Heart left ventricle (tissue), 16 donors: ENCODE measurements at regions not wholly inside any gene's neighbourhood (a gene's known extent, or its start where the extent isn't known, plus 50 kb on each side); places are given as distances from the start of the nearest gene placed in this dataset.
"Not testable (repeated sequence)": the region's sequence is repeated elsewhere in the genome, so short reads cannot be mapped to it uniquely, and the experiment has no call there.

Experiments used
- ATAC-seq, 4 donors: fragments of 200-7000 bp; cut with Tn5 transposase; one replicate each; pipeline ENCODE4 v1.9.1; 2020 to 2022; ENCODE audit warnings: moderate library complexity in 4 of 4, mild to moderate bottlenecking in 3 of 4, moderate number of reproducible peaks in 1 of 4
- DNase-seq, 5 donors: peaks; one replicate each; pipeline ENCODE4 v3.0.0-alpha.2; 2020
- H3K27ac ChIP-seq, 12 donors: fragments of 200-600 bp; sonication (generic) in 4 of 12; one replicate each; pipeline versions ENCODE4 v1.5.0 to v1.8.0; 2016 to 2022; ENCODE audit warnings: mild to moderate bottlenecking in 2 of 12
- H3K27me3 ChIP-seq, 9 donors: fragments of 200-600 bp; sonication (generic) in 2 of 9; one replicate each; pipeline versions ENCODE4 v1.5.1 to v1.8.0; 2016 to 2022; ENCODE audit warnings: mild to moderate bottlenecking in 3 of 9
- H3K36me3 ChIP-seq, 9 donors: fragments of 200-600 bp; sonication (generic) in 2 of 9; one replicate each; pipeline versions ENCODE4 v1.5.0 to v1.8.0; 2018 to 2022; ENCODE audit warnings: mild to moderate bottlenecking in 2 of 9
- H3K4me1 ChIP-seq, 12 donors: fragments of 200-600 bp; sonication (generic) in 4 of 12; one replicate each; pipeline versions ENCODE4 v1.5.0 to v1.8.0; 2016 to 2022; ENCODE audit warnings: mild to moderate bottlenecking in 3 of 12
- H3K4me3 ChIP-seq, 12 donors: fragments of 200-600 bp; sonication (generic) in 4 of 12; one replicate each; pipeline versions ENCODE4 v1.5.0 to v1.8.0; 2017 to 2022; ENCODE audit warnings: mild to moderate bottlenecking in 9 of 12, moderate library complexity in 4 of 12
- H3K9me3 ChIP-seq, 12 donors: fragments of 200-600 bp; sonication (generic) in 4 of 12; one replicate each; pipeline versions ENCODE4 v1.5.0 to v1.8.0; 2016 to 2022; ENCODE audit warnings: mild to moderate bottlenecking in 1 of 12
- POLR2A ChIP-seq, 2 donors: fragments of 450-650 bp; IDR thresholded peaks; one replicate each; pipeline ENCODE4 v1.6.1; 2017; ENCODE audit warnings: antibody characterized with exemption in 2 of 2, mild to moderate bottlenecking in 2 of 2, moderate library complexity in 2 of 2
- WGBS, 4 donors: extraction: QIAGEN DNeasy Blood & Tissue Kit in 2 of 4; methylation state at CpG; one replicate each; pipeline versions ENCODE4 v1.1.5 to v1.1.7; 2013 to 2018; 5-methylcytosine and 5-hydroxymethylcytosine counted together
- intact Hi-C, 10 donors: fragments of 100-400 bp; cut with DNase I; formaldehyde crosslinking; loops; one replicate each; pipeline versions ENCODE4 v1.11.1 to v1.14.2; 2022
- TF ChIP-seq, protein P1 (sequence below), 12 donors: fragments of 200-600 bp; sonication (generic) in 4 of 12; IDR thresholded peaks; one replicate each; pipeline versions ENCODE4 v1.5.0 to v1.8.0; 2018 to 2022; ENCODE audit warnings: antibody characterized with exemption in 12 of 12, mild to moderate bottlenecking in 5 of 12
- donor health status: ischemic (EF 13 %, LVEDD 7.1; RV severe dilation, severe dysfunction).
- donor health status: healthy with polysubstance abuse.
- donor health status: DM: no; HTN: yes; CAD: no.
- donor health status: DM: no; HTN: no; CAD: no.
- donor health status: ischemic (EF 25% LVEDD 6.9; RV normal size, moderate dysfunction).
- donor health status: ischemic (EF 25% LVEDD 5.7; RV mildly dilated, moderate dysfunction).
- donor health status: healthy.
- donor health status: DM: yes; HTN: yes; CAD: no.
- donor health status: ischemic (EF 35%, LVEDD 5.7; RV mildly dilated, moderate dysfunction).
- donor health status: nonischemic (EF 11% LVEDD 7.7; RV severe dilation, severe dysfunction).
- donor health status: DM: yes; HTN: yes; CAD: no.
- donor health status: PGD.
- donor health status: ischemic (EF 29% LVEDD 5.4; RV normal size, mild dysfunction).
- donor health status: nonischemic (EF 23%, LVEDD 6.1; RV moderate dilation, normal function).

DNA sequence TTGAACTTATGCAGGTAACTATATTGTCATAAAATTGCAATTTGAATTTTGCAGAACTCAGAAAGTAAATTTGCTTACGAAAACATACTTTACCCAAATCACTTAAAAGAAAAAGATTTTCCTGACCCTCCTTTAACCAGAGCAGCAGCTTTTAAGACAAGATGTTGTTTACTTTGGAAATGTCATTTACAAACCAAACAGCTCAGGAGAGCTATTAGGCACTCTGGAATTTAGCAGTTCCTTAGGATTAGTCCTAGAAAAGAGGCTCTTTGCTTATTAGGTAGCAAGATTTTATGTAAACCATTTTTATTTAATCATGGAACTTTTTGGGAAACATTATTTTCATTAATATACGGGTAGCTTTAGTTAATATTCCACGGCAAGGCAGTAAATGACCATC lies 765.7 kb upstream of the POU3F4 start:
- no peak for TF ChIP-seq POLR2A (IDR thresholded peaks at IDR 0.05)
- TF ChIP-seq, protein P1, sequence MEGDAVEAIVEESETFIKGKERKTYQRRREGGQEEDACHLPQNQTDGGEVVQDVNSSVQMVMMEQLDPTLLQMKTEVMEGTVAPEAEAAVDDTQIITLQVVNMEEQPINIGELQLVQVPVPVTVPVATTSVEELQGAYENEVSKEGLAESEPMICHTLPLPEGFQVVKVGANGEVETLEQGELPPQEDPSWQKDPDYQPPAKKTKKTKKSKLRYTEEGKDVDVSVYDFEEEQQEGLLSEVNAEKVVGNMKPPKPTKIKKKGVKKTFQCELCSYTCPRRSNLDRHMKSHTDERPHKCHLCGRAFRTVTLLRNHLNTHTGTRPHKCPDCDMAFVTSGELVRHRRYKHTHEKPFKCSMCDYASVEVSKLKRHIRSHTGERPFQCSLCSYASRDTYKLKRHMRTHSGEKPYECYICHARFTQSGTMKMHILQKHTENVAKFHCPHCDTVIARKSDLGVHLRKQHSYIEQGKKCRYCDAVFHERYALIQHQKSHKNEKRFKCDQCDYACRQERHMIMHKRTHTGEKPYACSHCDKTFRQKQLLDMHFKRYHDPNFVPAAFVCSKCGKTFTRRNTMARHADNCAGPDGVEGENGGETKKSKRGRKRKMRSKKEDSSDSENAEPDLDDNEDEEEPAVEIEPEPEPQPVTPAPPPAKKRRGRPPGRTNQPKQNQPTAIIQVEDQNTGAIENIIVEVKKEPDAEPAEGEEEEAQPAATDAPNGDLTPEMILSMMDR (IDR thresholded peaks at IDR 0.05) = no peak
- no peak for DNase-seq
- intact Hi-C loops = no loop called here
- 43 to 70% (median 53%) methylated on average over 3 of the region's 3 CpGs for WGBS, 4 donors
- no peak for ATAC-seq
- H3K27me3 ChIP-seq = no peaks in the 10 kb centered on the region
- H3K27ac ChIP-seq = no peak overlapping the region
- no peaks in the 10 kb centered on the region for H3K9me3 ChIP-seq
- H3K4me3 ChIP-seq = no peak overlapping the region
- H3K4me1 ChIP-seq = no peaks in the 10 kb centered on the region
- no peaks in the 10 kb centered on the region for H3K36me3 ChIP-seq

DNA sequence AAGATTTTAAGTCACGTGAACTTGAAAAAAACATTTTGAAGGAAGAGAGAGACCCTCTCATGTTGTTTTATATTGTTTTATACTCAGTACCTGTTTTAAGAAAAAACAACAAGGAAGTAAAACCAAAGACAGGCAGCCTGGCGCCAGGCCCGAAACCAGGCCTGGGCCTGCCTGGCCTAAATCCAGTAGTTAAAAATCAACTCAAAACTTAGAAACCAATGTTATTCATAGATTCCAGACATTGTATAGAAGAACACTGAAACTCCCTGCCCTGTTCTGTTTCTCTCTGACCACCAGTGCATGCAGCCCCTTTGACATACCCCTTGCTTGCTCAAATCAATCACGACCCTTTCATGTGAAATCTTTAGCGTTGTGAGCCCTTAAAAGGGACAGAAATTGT lies 762.4 kb upstream of the POU3F4 start:
- H3K4me3 ChIP-seq, ATAC-seq, H3K9me3 ChIP-seq, H3K4me1 ChIP-seq, DNase-seq, intact Hi-C loops, H3K27me3 ChIP-seq, H3K27ac ChIP-seq, H3K36me3 ChIP-seq: not testable (repeated sequence)
- 78 to 90% (median 81%) methylated on average over 5 of the region's 5 CpGs for WGBS, 4 donors

DNA sequence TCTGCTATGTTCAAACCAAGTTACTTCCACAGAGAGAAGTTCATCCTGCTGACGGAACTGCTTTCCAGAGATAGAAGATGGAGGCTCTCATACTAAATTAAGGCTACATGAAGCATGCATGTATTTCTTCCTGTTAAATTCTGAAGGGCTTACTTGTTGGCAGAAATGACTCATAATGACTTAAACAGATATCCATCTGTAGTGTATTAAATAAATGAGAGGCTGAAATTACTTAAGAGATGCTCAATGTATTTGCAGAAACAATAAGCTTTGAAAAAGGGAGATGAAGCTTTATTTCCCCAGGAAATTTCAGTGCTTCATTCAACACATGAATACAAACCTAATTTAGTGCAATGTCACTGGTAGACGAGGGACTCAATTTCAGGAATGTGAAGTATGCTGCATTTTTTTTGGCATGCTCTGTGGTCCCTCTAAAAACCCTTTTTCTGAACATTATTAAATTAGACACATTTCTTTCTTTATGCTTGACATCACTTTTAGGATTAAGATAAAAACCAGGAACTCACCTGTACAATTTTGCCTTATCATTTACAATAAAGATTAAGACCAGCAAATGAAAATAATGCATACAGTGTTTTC lies 759.1 kb upstream of the POU3F4 start:
- Histone ChIP-seq H3K4me1 (no peaks in the 10 kb centered on the region), H3K4me3 (no peak overlapping the region), H3K36me3 (no peaks in the 10 kb centered on the region), H3K27me3 (peaks cover 0 to 4% (median 0%) of the 10 kb centered on the region in 9 donors), H3K9me3 (no peaks in the 10 kb centered on the region), H3K27ac (no peak overlapping the region)
- ATAC-seq (no peak), DNase-seq (no peak)
- intact Hi-C loops = no loop called here
- WGBS, 4 donors = 22 to 35% (median 29%) methylated on average over 2 of the region's 2 CpGs
- no peak for TF ChIP-seq POLR2A (IDR thresholded peaks at IDR 0.05)
- TF ChIP-seq, protein P1 (IDR thresholded peaks at IDR 0.05) = no peak

DNA sequence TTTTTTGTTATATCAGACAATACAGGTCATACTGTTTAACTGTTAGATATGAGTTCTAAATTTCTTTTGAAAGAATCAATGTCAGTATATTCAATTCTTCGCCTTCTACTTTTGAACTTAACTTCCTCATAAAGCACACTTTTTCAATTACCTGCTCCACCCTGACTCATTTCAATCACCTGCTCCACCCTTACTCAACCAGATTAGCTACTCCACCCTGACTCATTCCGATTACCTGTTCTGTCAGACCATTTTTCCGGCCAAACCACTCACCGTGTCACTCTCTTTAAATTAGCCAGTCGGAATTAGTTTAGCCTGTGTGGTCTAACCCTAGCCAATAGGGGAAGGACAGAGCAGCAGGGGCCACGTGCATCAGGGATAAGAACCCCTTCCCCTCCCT lies 751.8 kb upstream of the POU3F4 start:
- ATAC-seq (no peak), DNase-seq (no peak)
- TF ChIP-seq POLR2A (IDR thresholded peaks at IDR 0.05) = no peak
- TF ChIP-seq, protein P1 (IDR thresholded peaks at IDR 0.05) = no peak
- no peaks in the 10 kb centered on the region for H3K9me3 ChIP-seq
- H3K27ac ChIP-seq = no peak overlapping the region
- intact Hi-C loops = no loop called here
- H3K36me3 ChIP-seq = no peaks in the 10 kb centered on the region
- no peak overlapping the region for H3K4me3 ChIP-seq
- WGBS, 4 donors = 77 to 88% (median 78%) methylated on average over 6 of the region's 6 CpGs
- no peaks in the 10 kb centered on the region for H3K4me1 ChIP-seq
- peaks cover 0 to 4% (median 0%) of the 10 kb centered on the region in 9 donors for H3K27me3 ChIP-seq

DNA sequence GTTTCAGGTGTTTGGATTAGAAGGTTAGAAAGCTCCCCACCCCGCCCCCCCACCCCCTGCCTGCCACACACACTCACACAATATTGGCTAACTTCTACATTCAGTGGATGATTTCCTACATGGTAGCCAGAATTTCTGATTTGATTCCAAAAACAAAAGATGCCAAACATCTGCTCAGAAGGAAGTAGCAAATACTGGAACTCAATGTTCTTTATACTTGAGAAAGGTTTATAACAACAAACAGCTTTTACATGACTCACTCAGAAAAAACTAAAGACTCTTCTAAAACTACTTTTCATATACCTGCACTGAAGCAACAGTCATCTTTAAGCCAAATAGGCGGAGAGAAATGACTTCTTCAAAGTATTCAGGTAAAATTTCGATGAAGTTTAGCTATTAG lies 750.5 kb upstream of the POU3F4 start:
- no peaks in the 10 kb centered on the region for H3K36me3 ChIP-seq
- WGBS, 4 donors = 41 to 49% (median 45%) methylated on average over 3 of the region's 3 CpGs
- intact Hi-C loops = no loop called here
- H3K27ac ChIP-seq = no peak overlapping the region
- H3K9me3 ChIP-seq = no peaks in the 10 kb centered on the region
- H3K4me1 ChIP-seq = no peaks in the 10 kb centered on the region
- no peak overlapping the region for H3K4me3 ChIP-seq
- ATAC-seq (no peak), DNase-seq (no peak)
- TF ChIP-seq POLR2A (IDR thresholded peaks at IDR 0.05) = no peak
- TF ChIP-seq, protein P1 (IDR thresholded peaks at IDR 0.05) = no peak
- no peaks in the 10 kb centered on the region for H3K27me3 ChIP-seq
